ENCODE measurements at regions not wholly inside any gene's neighbourhood (a gene's known extent, or its start where the extent isn't known, plus 50 kb on each side); places are given as distances from the start of the nearest gene placed in this dataset.

GRCh38 chr10:118238573-118239235, 103.4 kb downstream of the FAM204A start:
- TF ChIP-seq CTCF (IDR thresholded peaks at IDR 0.05) = no peak
- no peak for TF ChIP-seq EP300 (IDR thresholded peaks at IDR 0.05)
- TF ChIP-seq POLR2A (IDR thresholded peaks at IDR 0.05) = no peak
- Histone ChIP-seq H3K9me3 (no peaks in the 10 kb centered on the region), H3K4me1 (peaks cover 0 to 25% (median 0%) of the 10 kb centered on the region in 4 donors), H3K36me3 (no peaks in the 10 kb centered on the region), H3K27ac (no peak overlapping the region), H3K27me3 (peaks cover 0 to 66% of the 10 kb centered on the region in 2 donors), H3K4me3 (no peak overlapping the region)
- WGBS, 2 donors = 45 to 49% methylated on average over 13 of the region's 13 CpGs
- no peak for DNase-seq (ENCODE audit: low spot score in 2 of 2)

GRCh38 chr10:118237930-118238329, 104.2 kb downstream of the FAM204A start:
- TF ChIP-seq POLR2A (IDR thresholded peaks at IDR 0.05) = no peak
- no peak for TF ChIP-seq EP300 (IDR thresholded peaks at IDR 0.05)
- TF ChIP-seq CTCF (IDR thresholded peaks at IDR 0.05) = no peak
- Histone ChIP-seq H3K9me3 (no peaks in the 10 kb centered on the region), H3K4me3 (no peak overlapping the region), H3K36me3 (no peaks in the 10 kb centered on the region), H3K4me1 (peaks cover 0 to 25% (median 0%) of the 10 kb centered on the region in 4 donors), H3K27me3 (peaks cover 0 to 61% of the 10 kb centered on the region in 2 donors), H3K27ac (no peak overlapping the region)
- DNase-seq (ENCODE audit: low spot score in 2 of 2) = no peak
- 78 to 83% methylated on average over 5 of the region's 5 CpGs for WGBS, 2 donors

- H3K36me3 ChIP-seq = no peaks in the 10 kb centered on the region
- H3K4me3 ChIP-seq = no peak overlapping the region
- WGBS, 2 donors = 31 to 37% methylated on average over 10 of the region's 10 CpGs
- peaks cover 0 to 18% (median 0%) of the 10 kb centered on the region in 4 donors for H3K4me1 ChIP-seq
- peaks cover 0 to 36% of the 10 kb centered on the region in 2 donors for H3K27me3 ChIP-seq
- no peak overlapping the region for H3K27ac ChIP-seq
- peak in 1 of 2 donors; percentile 12 for DNase-seq (ENCODE audit: low spot score in 2 of 2)
- H3K9me3 ChIP-seq = no peaks in the 10 kb centered on the region
- TF ChIP-seq POLR2A (IDR thresholded peaks at IDR 0.05) = no peak
Observed at GRCh38 chr10:118234683-118235082, 107.4 kb downstream of the FAM204A start.

GRCh38 chr10:118220346-118220850, 121.7 kb downstream of the FAM204A start:
- 43 to 61% methylated on average over 2 of the region's 2 CpGs for WGBS, 2 donors
- no peak for DNase-seq (ENCODE audit: low spot score in 2 of 2)
- H3K36me3 ChIP-seq = no peaks in the 10 kb centered on the region
- no peak overlapping the region for H3K27ac ChIP-seq
- H3K27me3 ChIP-seq = no peaks in the 10 kb centered on the region
- TF ChIP-seq CTCF (IDR thresholded peaks at IDR 0.05) (no peak), POLR2A (IDR thresholded peaks at IDR 0.05) (no peak), EP300 (IDR thresholded peaks at IDR 0.05) (no peak)
- H3K4me1 ChIP-seq = no peaks in the 10 kb centered on the region
- no peak overlapping the region for H3K4me3 ChIP-seq
- H3K9me3 ChIP-seq = peaks cover 0 to 15% (median 0%) of the 10 kb centered on the region in 4 donors

- Histone ChIP-seq H3K4me3 (no peak overlapping the region), H3K27ac (no peak overlapping the region), H3K36me3 (no peaks in the 10 kb centered on the region), H3K4me1 (no peaks in the 10 kb centered on the region), H3K9me3 (peaks cover 0 to 7% (median 0%) of the 10 kb centered on the region in 4 donors), H3K27me3 (no peaks in the 10 kb centered on the region)
- TF ChIP-seq EP300 (IDR thresholded peaks at IDR 0.05) (no peak), POLR2A (IDR thresholded peaks at IDR 0.05) (no peak), CTCF (IDR thresholded peaks at IDR 0.05) (no peak)
- DNase-seq (ENCODE audit: low spot score in 2 of 2) = no peak
- WGBS, 2 donors = 83 to 85% methylated on average over 6 of the region's 6 CpGs
Observed at GRCh38 chr10:118218562-118218961, 123.6 kb downstream of the FAM204A start.
